SH-SY5Y (cell line): ENCODE measurements at regions not wholly inside any gene's neighbourhood (a gene's known extent, or its start where the extent isn't known, plus 50 kb on each side); places are given as distances from the start of the nearest gene placed in this dataset.

Experiments used
- GATA2 ChIP-seq: IDR thresholded peaks from 2 replicates; pipeline ENCODE4 v1.6.1; 2011; ENCODE audit warnings: mild to moderate bottlenecking, low read depth, low read length
- GATA3 ChIP-seq: IDR thresholded peaks from 2 replicates; pipeline ENCODE4 v1.6.1; 2011; ENCODE audit warnings: low read depth, mild to moderate bottlenecking, low read length, moderate library complexity

DNA sequence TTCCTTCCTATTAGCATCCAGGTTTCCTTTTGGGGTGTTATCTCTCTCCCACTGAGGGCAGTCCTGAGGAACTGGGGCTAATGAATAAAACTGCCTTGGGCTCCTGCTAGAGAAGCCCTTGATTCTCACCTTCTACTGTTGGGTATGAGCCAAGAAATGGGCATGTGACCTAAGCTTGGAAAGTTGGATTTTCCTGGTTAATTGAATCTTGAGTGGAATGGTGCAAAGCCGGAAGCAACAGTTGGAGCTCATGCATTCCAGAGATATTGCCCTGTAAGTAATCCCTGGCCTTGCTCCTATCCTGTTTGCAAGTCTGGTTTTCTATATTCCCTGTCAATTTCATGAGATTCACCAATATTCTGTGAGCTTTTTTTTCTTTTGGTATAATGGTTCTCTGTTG, 158.5 kb upstream of the ELL2 start:
- TF ChIP-seq GATA3 (no peak), GATA2 (no peak)
